ENCODE measurements at regions not wholly inside any gene's neighbourhood (a gene's known extent, or its start where the extent isn't known, plus 50 kb on each side); places are given as distances from the start of the nearest gene placed in this dataset.
"Not testable (repeated sequence)": the region's sequence is repeated elsewhere in the genome, so short reads cannot be mapped to it uniquely, and the experiment has no call there.

- Histone ChIP-seq H3K27me3 (ENCODE audit: low read depth) (no peaks in the 10 kb centered on the region), H3K4me1 (peaks cover 7% of the 10 kb centered on the region), H3K36me3 (no peaks in the 10 kb centered on the region), H3K9me3 (peaks cover 6% of the 10 kb centered on the region), H3K4me3 (no peak overlapping the region), H3K27ac (no peak overlapping the region)
- TF ChIP-seq CTCF (IDR thresholded peaks at IDR 0.05) = no peak
- ATAC-seq (no peak), DNase-seq (no peak)
- intact Hi-C loops (cut with DNase I) = loop anchor here (10.0 kb wide), 1 partner anchor 157 kb away; the partner anchor contains the start of gene CEMIP2
These were observed 160.8 kb downstream of the CEMIP2 start for GRCh38 chr9:71607461-71607881.

- intact Hi-C loops (cut with DNase I) = loop anchor here (10.0 kb wide), 1 partner anchor 160 kb away; the partner anchor contains the start of gene CEMIP2
These were observed 163.9 kb downstream of the CEMIP2 start for GRCh38 chr9:71604197-71605063.

GRCh38 chr9:71602652-71603051, 165.7 kb downstream of the CEMIP2 start:
- no peak overlapping the region for H3K4me3 ChIP-seq
- ATAC-seq = no peak
- H3K9me3 ChIP-seq = no peaks in the 10 kb centered on the region
- H3K4me1 ChIP-seq = no peaks in the 10 kb centered on the region
- DNase-seq = no peak
- TF ChIP-seq CTCF (IDR thresholded peaks at IDR 0.05) = no peak
- intact Hi-C loops (cut with DNase I) = loop anchor here (10.0 kb wide), 1 partner anchor 162 kb away; the partner anchor contains the start of gene CEMIP2
- H3K27me3 ChIP-seq (ENCODE audit: low read depth) = no peaks in the 10 kb centered on the region
- no peak overlapping the region for H3K27ac ChIP-seq
- H3K36me3 ChIP-seq = no peaks in the 10 kb centered on the region

More at GRCh38 chr9:71604197-71605063, 163.9 kb downstream of the CEMIP2 start:
- peak; percentile 83 for TF ChIP-seq CTCF (IDR thresholded peaks at IDR 0.05)
- Histone ChIP-seq H3K27me3 (ENCODE audit: low read depth) (no peaks in the 10 kb centered on the region), H3K36me3 (no peaks in the 10 kb centered on the region), H3K27ac (no peak overlapping the region), H3K4me3 (no peak overlapping the region), H3K9me3 (no peaks in the 10 kb centered on the region), H3K4me1 (peaks cover 7% of the 10 kb centered on the region)
- peak; percentile 85 to 94 for ATAC-seq
- peak; percentile 75 for DNase-seq

- intact Hi-C loops (cut with DNase I); ATAC-seq; H3K36me3 ChIP-seq; H3K27me3 ChIP-seq (ENCODE audit: low read depth); H3K27ac ChIP-seq; H3K4me1 ChIP-seq; H3K9me3 ChIP-seq; DNase-seq; H3K4me3 ChIP-seq: not testable (repeated sequence)
These were observed 172.6 kb downstream of the CEMIP2 start for GRCh38 chr9:71595762-71596161.

GRCh38 chr9:71594541-71594940, 173.8 kb downstream of the CEMIP2 start:
- H3K36me3 ChIP-seq = no peaks in the 10 kb centered on the region
- TF ChIP-seq CTCF (IDR thresholded peaks at IDR 0.05) = no peak

GRCh38 chr9:71592400-71592799, 175.9 kb downstream of the CEMIP2 start:
- Histone ChIP-seq H3K36me3 (no peaks in the 10 kb centered on the region), H3K9me3 (no peaks in the 10 kb centered on the region), H3K27ac (no peak overlapping the region), H3K4me1 (no peaks in the 10 kb centered on the region), H3K4me3 (no peak overlapping the region), H3K27me3 (ENCODE audit: low read depth) (no peaks in the 10 kb centered on the region)
- intact Hi-C loops (cut with DNase I) = no loop called here
- ATAC-seq = no peak
- DNase-seq = no peak
- TF ChIP-seq CTCF (IDR thresholded peaks at IDR 0.05) = no peak

More at GRCh38 chr9:71594541-71594940, 173.8 kb downstream of the CEMIP2 start:
- no peak for ATAC-seq
- Histone ChIP-seq H3K9me3 (no peaks in the 10 kb centered on the region), H3K4me3 (no peak overlapping the region), H3K27ac (no peak overlapping the region), H3K27me3 (ENCODE audit: low read depth) (no peaks in the 10 kb centered on the region), H3K4me1 (no peaks in the 10 kb centered on the region)
- DNase-seq = no peak
- intact Hi-C loops (cut with DNase I) = no loop called here
